CD14-positive monocyte (primary cell): ENCODE measurements at regions not wholly inside any gene's neighbourhood (a gene's known extent, or its start where the extent isn't known, plus 50 kb on each side); places are given as distances from the start of the nearest gene placed in this dataset.

Experiments
- DNase-seq, 3 donors: peaks; one replicate each; pipeline ENCODE4 v3.0.0-alpha.2; 2011 to 2022
- H2AFZ ChIP-seq: 2 replicates; pipeline ENCODE4 v1.6.0; 2012; ENCODE audit warnings: mild to moderate bottlenecking, low read depth, low read length, inconsistent platforms; ENCODE audit not compliant: insufficient read depth, poor library complexity, severe bottlenecking
- H3K27ac ChIP-seq, 2 donors: 1 replicate in 1 of 2; 2 replicates in 1 of 2; pipeline ENCODE4 v1.5.1; 2012 to 2013; ENCODE audit warnings: low read length in 2 of 2, control low read depth in 1 of 2, inconsistent platforms in 1 of 2, low read depth in 1 of 2, mild to moderate bottlenecking in 1 of 2
- H3K27me3 ChIP-seq, 2 donors: one replicate each; pipeline versions ENCODE4 v1.6.0 to v1.6.1; 2011 to 2013; ENCODE audit warnings: low read length in 2 of 2; ENCODE audit not compliant: control insufficient read depth in 2 of 2, insufficient read depth in 2 of 2
- H3K36me3 ChIP-seq, 2 donors: replicated peaks in 1 of 2; 1 replicate in 1 of 2; 2 replicates in 1 of 2; pipeline versions ENCODE4 v1.5.1 to v1.6.1; 2012 to 2013; ENCODE audit warnings: low read length in 2 of 2, control low read depth in 1 of 2, inconsistent platforms in 1 of 2, mild to moderate bottlenecking in 1 of 2; ENCODE audit not compliant: insufficient read depth in 2 of 2, control insufficient read depth in 1 of 2
- H3K4me1 ChIP-seq, 2 donors: 1 replicate in 1 of 2; 2 replicates in 1 of 2; pipeline versions ENCODE4 v1.5.1 to v1.6.1; 2012 to 2013; ENCODE audit warnings: low read length in 2 of 2, control low read depth in 1 of 2, inconsistent platforms in 1 of 2, mild to moderate bottlenecking in 1 of 2, moderate library complexity in 1 of 2; ENCODE audit not compliant: insufficient read depth in 2 of 2, control insufficient read depth in 1 of 2
- H3K4me2 ChIP-seq: replicated peaks from 2 replicates; pipeline ENCODE3; 2012; ENCODE audit warnings: low read length, moderate library complexity, mild to moderate bottlenecking; ENCODE audit not compliant: poor library complexity, severe bottlenecking; ENCODE audit errors: extremely low read depth
- H3K4me3 ChIP-seq, 3 experiments: fragments of 200-600 bp in 1 of 3; sonication (generic) in 1 of 3; replicated peaks in 1 of 3; 1 replicate in 2 of 3; 2 replicates in 1 of 3; pipeline ENCODE4 v1.5.1; 2011 to 2013; ENCODE audit warnings: low read length in 3 of 3, mild to moderate bottlenecking in 3 of 3, control low read depth in 2 of 3, low read depth in 2 of 3, inconsistent platforms in 1 of 3, moderate library complexity in 1 of 3
- H3K79me2 ChIP-seq: 2 replicates; pipeline ENCODE4 v1.6.0; 2012; ENCODE audit warnings: mild to moderate bottlenecking, control low read depth, inconsistent platforms, low read length, moderate library complexity; ENCODE audit not compliant: insufficient read depth
- H3K9ac ChIP-seq: 2 replicates; pipeline ENCODE4 v1.6.0; 2017; ENCODE audit warnings: low read length, mild to moderate bottlenecking; ENCODE audit not compliant: insufficient read depth, poor library complexity, severe bottlenecking
- H3K9me3 ChIP-seq, 2 donors: replicated peaks in 1 of 2; 1 replicate in 1 of 2; 2 replicates in 1 of 2; pipeline versions ENCODE4 v1.5.1 to v1.6.1; 2012 to 2013; ENCODE audit warnings: low read length in 2 of 2, control low read depth in 1 of 2; ENCODE audit not compliant: control insufficient read depth in 1 of 2, insufficient read depth in 1 of 2
- H4K20me1 ChIP-seq: 2 replicates; pipeline ENCODE4 v1.6.0; 2012; ENCODE audit warnings: mild to moderate bottlenecking, low read length, control low read depth, moderate library complexity; ENCODE audit not compliant: insufficient read depth
- H3K27ac Mint-ChIP-seq, 7 donors: one replicate each; pipeline ENCODE4 v1.8.0; 2020; ENCODE audit warnings: mild to moderate bottlenecking in 7 of 7, mixed read lengths in 7 of 7, moderate library complexity in 6 of 7, inconsistent platforms in 2 of 7
- H3K27me3 Mint-ChIP-seq, 3 donors: one replicate each; pipeline ENCODE4 v1.8.0; 2021 to 2022; ENCODE audit warnings: low read depth in 3 of 3, mild to moderate bottlenecking in 3 of 3, mixed read lengths in 3 of 3, moderate library complexity in 3 of 3, inconsistent platforms in 1 of 3
- H3K36me3 Mint-ChIP-seq, 2 donors: one replicate each; pipeline ENCODE4 v1.8.0; 2020; ENCODE audit warnings: mixed read lengths in 2 of 2, inconsistent platforms in 1 of 2, mild to moderate bottlenecking in 1 of 2
- H3K4me1 Mint-ChIP-seq: one replicate; pipeline ENCODE4 v1.8.0; 2020; ENCODE audit warnings: mild to moderate bottlenecking, mixed read lengths
- H3K4me3 Mint-ChIP-seq, 2 donors: one replicate each; pipeline ENCODE4 v1.8.0; 2020; ENCODE audit warnings: mild to moderate bottlenecking in 2 of 2, mixed read lengths in 2 of 2, moderate library complexity in 1 of 2
- H3K9me3 Mint-ChIP-seq, 7 donors: one replicate each; pipeline ENCODE4 v1.8.0; 2020 to 2022; ENCODE audit warnings: mixed read lengths in 7 of 7, mild to moderate bottlenecking in 6 of 7, moderate library complexity in 6 of 7, inconsistent platforms in 2 of 7
- WGBS: methylation state at CpG from one replicate; pipeline ENCODE4 v1.1.5; 2013; ENCODE audit warnings: missing lambda C conversion rate; ENCODE audit not compliant: insufficient coverage; 5-methylcytosine and 5-hydroxymethylcytosine counted together
- intact Hi-C, 2 donors: fragments of 100-400 bp; cut with micrococcal nuclease; formaldehyde crosslinking; loops; one replicate each; pipeline versions ENCODE4 v1.15.0 to v1.15.1; 2023
- TF ChIP-seq, protein P1 (sequence below): fragments of 200-600 bp; IDR thresholded peaks from one replicate; pipeline ENCODE4 v1.8.0; 2022; ENCODE audit warnings: antibody characterized with exemption, mild to moderate bottlenecking

- intact Hi-C loops, result no loop called here
- Histone ChIP-seq H3K27ac (no peak overlapping the region), H3K4me1 (no peaks in the 10 kb centered on the region), H3K4me2 (no peak overlapping the region), H4K20me1 (no peaks in the 10 kb centered on the region), H3K27me3 (no peaks in the 10 kb centered on the region), H2AFZ (no peak overlapping the region), H3K79me2 (no peaks in the 10 kb centered on the region), H3K4me3 (no peak overlapping the region), H3K9me3 (no peaks in the 10 kb centered on the region), H3K36me3 (no peaks in the 10 kb centered on the region), H3K9ac (no peak overlapping the region)
- Mint-ChIP-seq H3K4me3 (no peak overlapping the region), H3K27me3 (peaks cover 0 to 3% (median 0%) of the 10 kb centered on the region in 3 donors), H3K9me3 (peaks cover 0 to 2% (median 0%) of the 10 kb centered on the region in 7 donors), H3K36me3 (no peaks in the 10 kb centered on the region), H3K4me1 (no peaks in the 10 kb centered on the region), H3K27ac (no peak overlapping the region)
- DNase-seq, result no peak
- TF ChIP-seq, protein P1, sequence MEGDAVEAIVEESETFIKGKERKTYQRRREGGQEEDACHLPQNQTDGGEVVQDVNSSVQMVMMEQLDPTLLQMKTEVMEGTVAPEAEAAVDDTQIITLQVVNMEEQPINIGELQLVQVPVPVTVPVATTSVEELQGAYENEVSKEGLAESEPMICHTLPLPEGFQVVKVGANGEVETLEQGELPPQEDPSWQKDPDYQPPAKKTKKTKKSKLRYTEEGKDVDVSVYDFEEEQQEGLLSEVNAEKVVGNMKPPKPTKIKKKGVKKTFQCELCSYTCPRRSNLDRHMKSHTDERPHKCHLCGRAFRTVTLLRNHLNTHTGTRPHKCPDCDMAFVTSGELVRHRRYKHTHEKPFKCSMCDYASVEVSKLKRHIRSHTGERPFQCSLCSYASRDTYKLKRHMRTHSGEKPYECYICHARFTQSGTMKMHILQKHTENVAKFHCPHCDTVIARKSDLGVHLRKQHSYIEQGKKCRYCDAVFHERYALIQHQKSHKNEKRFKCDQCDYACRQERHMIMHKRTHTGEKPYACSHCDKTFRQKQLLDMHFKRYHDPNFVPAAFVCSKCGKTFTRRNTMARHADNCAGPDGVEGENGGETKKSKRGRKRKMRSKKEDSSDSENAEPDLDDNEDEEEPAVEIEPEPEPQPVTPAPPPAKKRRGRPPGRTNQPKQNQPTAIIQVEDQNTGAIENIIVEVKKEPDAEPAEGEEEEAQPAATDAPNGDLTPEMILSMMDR, result no peak
Measured at GRCh38 chr16:5605404-5605803, 507.8 kb upstream of the EEF2KMT start.

DNA sequence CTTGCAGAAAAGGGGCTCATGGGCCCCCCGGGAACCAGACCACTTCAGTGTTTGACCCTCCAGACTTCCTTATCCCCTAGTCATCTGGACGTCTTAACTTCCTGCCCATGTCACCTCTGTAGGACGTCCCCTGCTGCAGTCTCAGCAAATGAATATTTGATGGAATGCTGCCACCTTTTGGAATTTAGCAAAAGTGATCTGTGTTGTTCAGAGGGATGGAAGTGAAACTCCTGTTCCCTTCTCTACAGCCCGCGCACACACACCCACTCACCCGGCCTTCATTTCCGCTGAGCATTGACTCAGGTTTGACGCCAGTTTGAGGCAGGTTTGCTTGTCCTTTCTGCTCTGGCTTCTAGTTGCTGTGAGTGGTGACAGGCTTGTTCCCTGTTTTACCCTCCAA lies 507.2 kb upstream of the EEF2KMT start:
- TF ChIP-seq, protein P1, result no peak

More for the DNA sequence above, 507.2 kb upstream of the EEF2KMT start:
- H3K4me3 ChIP-seq, result no peak overlapping the region
- H3K36me3 Mint-ChIP-seq, result no peaks in the 10 kb centered on the region
- no peak overlapping the region for H2AFZ ChIP-seq
- H3K9me3 Mint-ChIP-seq, result peaks cover 0 to 2% (median 0%) of the 10 kb centered on the region in 7 donors
- H3K4me2 ChIP-seq, result no peak overlapping the region
- no peak for DNase-seq
- no peaks in the 10 kb centered on the region for H3K9me3 ChIP-seq
- peaks cover 0 to 3% (median 0%) of the 10 kb centered on the region in 3 donors for H3K27me3 Mint-ChIP-seq
- intact Hi-C loops, result no loop called here
- WGBS, result 0% methylated on average over 1 of the region's 8 CpGs
- H3K36me3 ChIP-seq, result no peaks in the 10 kb centered on the region
- H3K27ac Mint-ChIP-seq, result no peak overlapping the region
- no peaks in the 10 kb centered on the region for H3K4me1 ChIP-seq
- no peak overlapping the region for H3K4me3 Mint-ChIP-seq
- H3K4me1 Mint-ChIP-seq, result no peaks in the 10 kb centered on the region
- no peaks in the 10 kb centered on the region for H3K79me2 ChIP-seq
- no peaks in the 10 kb centered on the region for H3K27me3 ChIP-seq
- no peak overlapping the region for H3K9ac ChIP-seq
- no peaks in the 10 kb centered on the region for H4K20me1 ChIP-seq
- H3K27ac ChIP-seq, result no peak overlapping the region
